ENCODE measurements at regions not wholly inside any gene's neighbourhood (a gene's known extent, or its start where the extent isn't known, plus 50 kb on each side); places are given as distances from the start of the nearest gene placed in this dataset.
"Not testable (repeated sequence)": the region's sequence is repeated elsewhere in the genome, so short reads cannot be mapped to it uniquely, and the experiment has no call there.

DNA sequence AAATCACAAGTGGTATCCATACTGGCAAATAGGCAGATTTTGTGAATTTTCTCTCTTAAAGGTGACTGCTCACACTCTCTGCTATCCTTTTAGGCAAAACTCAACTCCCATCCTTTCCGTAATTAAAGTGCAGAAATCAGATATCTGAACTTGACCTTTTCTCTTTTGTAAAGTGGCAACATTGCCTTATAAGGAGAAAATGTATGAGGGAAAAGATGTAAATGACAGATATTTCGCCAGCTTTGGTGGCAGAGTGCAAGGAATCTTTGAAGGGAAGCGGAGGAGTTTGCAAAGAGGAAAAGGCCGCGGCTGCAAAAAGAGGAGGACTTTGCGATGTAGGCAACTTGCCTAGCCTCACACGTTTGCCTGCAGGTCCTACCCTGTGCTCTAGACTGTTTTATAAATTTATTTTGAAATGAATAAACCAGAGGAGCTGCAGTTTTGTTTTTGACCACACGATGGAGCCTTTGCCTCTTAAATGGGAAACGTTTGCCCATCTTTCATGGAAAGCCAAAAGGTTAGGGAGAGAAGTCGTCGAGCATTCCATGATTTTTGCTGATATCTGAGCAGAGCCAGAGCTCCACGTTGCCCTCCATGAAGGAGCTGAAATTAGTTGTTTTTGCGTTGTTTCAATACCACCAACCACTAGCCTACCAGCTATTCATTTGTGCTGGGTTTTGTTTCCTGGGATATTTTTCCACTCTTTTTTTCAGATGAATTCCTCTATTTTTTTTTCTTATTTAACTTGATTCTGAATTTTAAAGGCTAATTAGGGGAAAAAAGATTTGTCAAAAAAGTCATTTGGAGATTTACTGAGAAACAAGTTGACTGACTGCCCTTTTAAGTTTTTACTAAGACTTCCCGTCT is 242.3 kb downstream of the LMX1A start:
- TF ChIP-seq, protein P1, sequence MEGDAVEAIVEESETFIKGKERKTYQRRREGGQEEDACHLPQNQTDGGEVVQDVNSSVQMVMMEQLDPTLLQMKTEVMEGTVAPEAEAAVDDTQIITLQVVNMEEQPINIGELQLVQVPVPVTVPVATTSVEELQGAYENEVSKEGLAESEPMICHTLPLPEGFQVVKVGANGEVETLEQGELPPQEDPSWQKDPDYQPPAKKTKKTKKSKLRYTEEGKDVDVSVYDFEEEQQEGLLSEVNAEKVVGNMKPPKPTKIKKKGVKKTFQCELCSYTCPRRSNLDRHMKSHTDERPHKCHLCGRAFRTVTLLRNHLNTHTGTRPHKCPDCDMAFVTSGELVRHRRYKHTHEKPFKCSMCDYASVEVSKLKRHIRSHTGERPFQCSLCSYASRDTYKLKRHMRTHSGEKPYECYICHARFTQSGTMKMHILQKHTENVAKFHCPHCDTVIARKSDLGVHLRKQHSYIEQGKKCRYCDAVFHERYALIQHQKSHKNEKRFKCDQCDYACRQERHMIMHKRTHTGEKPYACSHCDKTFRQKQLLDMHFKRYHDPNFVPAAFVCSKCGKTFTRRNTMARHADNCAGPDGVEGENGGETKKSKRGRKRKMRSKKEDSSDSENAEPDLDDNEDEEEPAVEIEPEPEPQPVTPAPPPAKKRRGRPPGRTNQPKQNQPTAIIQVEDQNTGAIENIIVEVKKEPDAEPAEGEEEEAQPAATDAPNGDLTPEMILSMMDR (IDR thresholded peaks at IDR 0.05; ENCODE audit: low read depth, low read length): peak; percentile 75
- H3K4me3 ChIP-seq (ENCODE audit: low read depth, low read length): no peak overlapping the region

DNA sequence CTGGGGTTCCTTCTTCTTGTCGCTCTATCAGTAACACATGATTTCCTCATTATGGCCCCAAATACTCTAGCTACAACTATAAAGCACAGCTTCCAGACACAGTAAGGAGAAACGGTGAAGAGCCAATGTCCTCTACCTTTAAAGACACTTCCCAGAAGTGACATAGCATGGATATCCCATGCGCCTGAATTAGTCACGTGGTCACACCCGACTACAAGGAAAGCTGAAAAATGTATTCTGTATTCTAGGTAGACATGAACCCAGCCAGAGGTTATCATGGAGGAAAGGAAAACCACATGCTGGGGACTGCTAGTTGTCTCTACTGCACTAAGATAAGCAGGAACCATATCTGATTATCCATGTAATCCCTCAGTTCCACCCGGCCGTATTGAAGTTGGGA is 244.3 kb downstream of the LMX1A start:
- no peak overlapping the region for H3K4me3 ChIP-seq (ENCODE audit: low read depth, low read length)

DNA sequence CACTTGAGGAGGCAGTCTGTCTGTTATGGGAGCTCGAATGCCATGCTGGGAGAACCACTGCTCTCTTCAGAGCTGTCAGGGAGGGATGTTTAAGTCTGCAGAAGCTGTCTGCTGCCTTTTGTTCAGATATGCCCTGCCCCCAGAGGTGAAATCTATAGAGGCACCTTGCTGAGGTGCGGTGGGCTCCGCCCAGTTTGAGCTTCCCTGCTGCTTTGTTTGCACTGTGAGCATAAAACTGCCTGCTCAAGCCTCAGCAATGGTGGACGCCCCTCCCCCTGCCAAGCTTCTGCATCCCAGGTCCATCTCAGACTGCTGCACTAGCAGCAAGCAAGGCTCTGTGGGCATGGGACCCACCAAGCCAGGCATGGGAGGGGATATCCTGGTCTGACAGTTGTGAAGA is 247.5 kb downstream of the LMX1A start:
- TF ChIP-seq, protein P1 (IDR thresholded peaks at IDR 0.05; ENCODE audit: low read depth, low read length): no peak
- no peak overlapping the region for H3K4me3 ChIP-seq (ENCODE audit: low read depth, low read length)

More for the DNA sequence above, 244.3 kb downstream of the LMX1A start:
- TF ChIP-seq, protein P1 (IDR thresholded peaks at IDR 0.05; ENCODE audit: low read depth, low read length): no peak

DNA sequence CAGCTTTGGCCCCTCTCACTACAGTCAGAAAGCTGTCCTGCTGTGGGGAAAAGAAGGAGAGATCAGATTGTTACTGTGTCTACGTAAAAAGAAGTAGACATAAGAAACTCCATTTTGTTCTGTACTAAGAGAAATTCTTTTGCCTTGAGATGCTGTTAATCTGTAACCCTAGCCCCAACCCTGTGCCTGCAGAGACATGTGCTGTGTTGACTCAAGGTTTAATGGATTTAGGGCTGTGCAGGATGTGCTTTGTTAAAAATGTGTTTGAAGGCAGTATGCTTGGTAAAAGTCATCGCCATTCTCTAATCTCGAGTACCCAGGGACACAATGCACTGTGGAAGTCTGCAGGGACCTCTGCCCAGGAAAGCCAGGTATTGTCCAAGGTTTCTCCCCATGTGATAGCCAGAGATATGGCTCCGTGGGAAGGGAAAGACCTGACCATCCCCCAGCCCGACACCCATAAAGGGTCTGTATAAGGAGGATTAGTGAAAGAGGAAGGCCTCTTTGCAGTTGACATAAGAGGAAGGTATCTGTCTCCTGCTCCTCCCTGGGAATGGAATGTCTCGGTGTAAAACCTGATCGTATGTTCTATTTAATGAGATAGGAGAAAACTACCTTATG is 263.9 kb downstream of the LMX1A start:
- not testable (repeated sequence) for H3K4me3 ChIP-seq (ENCODE audit: low read depth, low read length)

DNA sequence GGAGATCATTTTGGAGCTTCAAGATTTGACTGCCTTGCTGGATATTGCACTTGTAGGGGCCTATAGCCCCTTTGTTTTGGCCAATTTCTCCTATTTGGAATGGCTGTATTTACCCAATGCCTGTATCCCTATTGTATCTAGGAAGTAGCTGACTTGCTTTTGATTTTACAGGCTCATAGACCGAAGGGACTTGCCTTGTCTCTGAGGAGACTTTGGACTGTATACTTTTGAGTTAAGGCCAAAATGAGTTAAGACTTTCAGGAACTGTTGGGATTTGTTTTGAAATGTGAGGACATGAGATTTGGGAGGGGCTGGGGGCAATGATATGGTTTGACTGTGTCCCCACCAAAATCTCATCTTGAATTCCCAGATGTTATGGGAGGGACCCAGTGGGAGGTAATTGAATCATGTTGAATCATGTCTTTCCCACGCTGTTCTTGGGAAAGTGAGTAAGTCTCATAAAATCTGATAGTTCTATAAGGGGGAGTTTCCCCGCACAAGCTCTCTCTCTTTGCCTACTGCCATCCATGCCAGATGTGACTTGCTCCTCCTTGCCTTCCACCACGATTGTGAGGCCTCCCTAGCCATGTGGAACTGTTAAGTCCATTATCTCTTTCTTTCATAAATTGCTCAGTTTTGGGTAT is 276.1 kb downstream of the LMX1A start:
- H3K4me3 ChIP-seq (ENCODE audit: low read depth, low read length): no peak overlapping the region
- TF ChIP-seq, protein P1 (IDR thresholded peaks at IDR 0.05; ENCODE audit: low read depth, low read length): no peak

DNA sequence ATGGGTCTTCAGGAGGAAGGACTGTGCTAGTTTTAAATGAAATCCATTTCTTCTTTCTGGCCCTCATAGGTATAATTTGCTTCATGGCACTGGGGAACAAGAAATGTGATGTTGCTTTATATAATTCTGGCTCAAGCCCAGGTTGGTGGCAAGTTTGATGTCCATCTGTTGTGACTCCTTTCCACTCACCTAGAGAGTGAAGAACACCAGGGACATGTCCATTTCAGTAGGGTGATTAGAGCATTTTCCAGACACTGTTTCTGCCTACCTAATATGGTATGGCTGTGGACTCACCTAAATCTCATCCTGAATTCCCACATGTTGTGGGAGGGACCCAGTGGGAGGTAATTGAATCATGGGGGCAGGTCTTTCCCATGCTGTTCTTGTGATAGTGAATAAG is 278.1 kb downstream of the LMX1A start:
- TF ChIP-seq, protein P1 (IDR thresholded peaks at IDR 0.05; ENCODE audit: low read depth, low read length): no peak
- H3K4me3 ChIP-seq (ENCODE audit: low read depth, low read length): no peak overlapping the region

DNA sequence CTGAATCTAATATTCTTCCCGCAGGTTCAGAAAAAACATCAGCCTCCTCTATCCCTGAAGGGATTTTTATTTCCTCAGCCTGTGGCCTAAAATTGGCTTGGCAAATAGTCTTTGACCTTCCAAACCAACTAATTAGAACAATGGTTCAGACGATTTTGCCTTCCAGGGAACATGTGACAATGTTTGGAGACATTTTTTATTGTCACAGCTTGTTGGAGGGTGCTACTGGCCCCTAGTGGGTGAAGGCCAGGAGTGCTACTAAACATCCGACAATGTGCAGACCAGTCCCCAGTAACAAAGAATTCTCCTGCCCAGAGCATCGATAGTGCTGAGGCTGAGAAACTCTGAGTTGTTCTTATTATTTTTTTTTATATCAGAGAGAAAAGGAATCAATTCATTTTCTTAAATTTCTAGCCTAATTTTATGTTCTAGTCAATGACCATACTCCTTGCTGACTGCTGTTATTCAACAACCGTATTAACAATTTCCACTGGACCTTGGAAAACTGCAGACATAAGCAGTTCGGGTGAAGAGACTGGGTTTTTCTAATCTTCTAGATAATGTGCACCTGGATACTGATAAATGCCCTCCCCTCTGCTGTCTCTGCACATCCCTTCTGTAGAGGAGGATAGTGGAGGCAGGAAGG is 280.7 kb downstream of the LMX1A start:
- no peak overlapping the region for H3K4me3 ChIP-seq (ENCODE audit: low read depth, low read length)
- TF ChIP-seq, protein P1 (IDR thresholded peaks at IDR 0.05; ENCODE audit: low read depth, low read length): peak; percentile 52

All from WI38 (cell line).